Testis (tissue), 2 donors: ENCODE measurements at regions not wholly inside any gene's neighbourhood (a gene's known extent, or its start where the extent isn't known, plus 50 kb on each side); places are given as distances from the start of the nearest gene placed in this dataset.

Experiments
- CTCF ChIP-seq, 3 experiments: fragments of 450-650 bp in 2 of 3; fragments of 200-600 bp in 1 of 3; sonication (generic) in 1 of 3; IDR thresholded peaks; one replicate each; pipeline ENCODE4 v1.5.1; 2016 to 2019; ENCODE audit warnings: antibody characterized with exemption in 3 of 3, mild to moderate bottlenecking in 2 of 3, moderate library complexity in 1 of 3
- POLR2A ChIP-seq: fragments of 450-650 bp; IDR thresholded peaks from one replicate; pipeline ENCODE4 v1.6.1; 2017; ENCODE audit warnings: antibody characterized with exemption, mild to moderate bottlenecking, moderate library complexity

GRCh38 chr2:14905571-14905970, 273.1 kb downstream of the LRATD1 start:
- no peak for TF ChIP-seq CTCF (IDR thresholded peaks at IDR 0.05)
- TF ChIP-seq POLR2A: no peak
